Cardiac muscle cell (in vitro differentiated cells and primary cell): ENCODE measurements at regions not wholly inside any gene's neighbourhood (a gene's known extent, or its start where the extent isn't known, plus 50 kb on each side); places are given as distances from the start of the nearest gene placed in this dataset.

Source experiments
- DNase-seq, 2 donors: peaks; one replicate each; pipeline versions ENCODE4 v3.0.0 to v3.0.0-alpha.2; 2010 to 2017; ENCODE audit warnings: low read depth in 1 of 2, low spot score in 1 of 2
- H3K27ac ChIP-seq: fragments of 200-600 bp; sonication (generic); 2 replicates; pipeline ENCODE4 v1.5.1; 2016
- H3K27me3 ChIP-seq: fragments of 200-600 bp; sonication (generic); 2 replicates; pipeline ENCODE4 v1.6.0; 2016; ENCODE audit warnings: control low read depth
- H3K36me3 ChIP-seq: fragments of 200-600 bp; sonication (generic); 2 replicates; pipeline ENCODE4 v1.5.1; 2016; ENCODE audit warnings: control low read depth
- H3K4me1 ChIP-seq: fragments of 200-600 bp; sonication (generic); 2 replicates; pipeline ENCODE4 v1.8.1; 2017; ENCODE audit warnings: low read depth, mild to moderate bottlenecking, mixed run types
- H3K4me3 ChIP-seq: fragments of 200-600 bp; sonication (generic); 2 replicates; pipeline ENCODE4 v1.5.1; 2016; ENCODE audit warnings: mild to moderate bottlenecking
- H3K9me3 ChIP-seq: fragments of 200-600 bp; sonication (generic); 2 replicates; pipeline ENCODE4 v1.5.1; 2017; ENCODE audit warnings: low read depth, mild to moderate bottlenecking, control low read depth
- CTCF ChIP-seq: IDR thresholded peaks from 2 replicates; pipeline ENCODE4 v1.5.1; 2012; ENCODE audit warnings: low read depth, mild to moderate bottlenecking, low read length

GRCh38 chr10:28875549-28876081, 198.3 kb downstream of the BAMBI start:
- Histone ChIP-seq H3K36me3 (no peaks in the 10 kb centered on the region), H3K4me3 (no peak overlapping the region), H3K4me1 (peaks cover 33% of the 10 kb centered on the region), H3K27me3 (no peaks in the 10 kb centered on the region), H3K27ac (peak overlapping the region; percentile 12), H3K9me3 (no peaks in the 10 kb centered on the region)
- TF ChIP-seq CTCF, result no peak
- DNase-seq, result peak; percentile 45 to 76

DNA sequence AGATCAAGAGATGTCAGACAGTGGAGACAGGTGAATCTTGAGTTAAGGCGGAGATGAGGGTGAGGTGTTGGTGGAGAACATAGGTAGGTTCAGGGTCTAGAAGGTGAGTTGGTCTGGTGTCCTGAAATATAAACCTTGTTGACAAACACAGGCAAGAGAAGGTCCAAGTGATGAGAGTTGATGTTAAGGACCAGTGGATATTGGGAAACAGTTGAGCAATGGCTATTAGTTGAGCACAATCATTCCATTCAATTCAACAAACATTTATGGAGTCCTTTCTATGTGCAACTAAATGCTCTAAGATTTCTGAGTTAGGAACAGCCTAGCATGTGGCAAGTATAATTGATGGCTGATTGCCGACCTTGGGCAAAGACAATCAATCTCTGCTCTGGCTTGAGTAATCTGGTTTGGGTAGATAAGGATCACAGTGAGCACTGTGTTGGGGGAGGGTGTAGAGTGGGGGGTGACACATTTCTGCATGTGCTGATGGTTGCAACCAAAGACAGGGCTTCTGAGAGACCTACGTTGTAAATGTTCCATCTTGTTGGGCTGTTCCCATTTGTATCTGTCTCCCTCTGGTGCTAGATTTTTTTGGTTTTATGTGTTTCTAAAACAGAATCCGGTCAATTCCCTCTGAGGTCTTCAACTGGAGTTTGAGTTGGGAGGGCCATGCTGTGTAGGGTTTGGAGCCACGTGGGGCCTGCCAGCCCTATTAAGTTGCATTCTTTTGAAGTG, 201.1 kb downstream of the BAMBI start:
- no peak overlapping the region for H3K4me3 ChIP-seq
- H3K36me3 ChIP-seq, result no peaks in the 10 kb centered on the region
- H3K9me3 ChIP-seq, result no peaks in the 10 kb centered on the region
- no peaks in the 10 kb centered on the region for H3K27me3 ChIP-seq
- H3K27ac ChIP-seq, result peak overlapping the region; percentile 93
- peaks cover 31% of the 10 kb centered on the region for H3K4me1 ChIP-seq
- no peak for DNase-seq
- no peak for TF ChIP-seq CTCF

GRCh38 chr10:28879246-28879645, 201.9 kb downstream of the BAMBI start:
- Histone ChIP-seq H3K27me3 (no peaks in the 10 kb centered on the region), H3K4me3 (no peak overlapping the region), H3K9me3 (no peaks in the 10 kb centered on the region), H3K27ac (peak overlapping the region; percentile 93), H3K36me3 (no peaks in the 10 kb centered on the region), H3K4me1 (peaks cover 31% of the 10 kb centered on the region)
- DNase-seq, result no peak
- no peak for TF ChIP-seq CTCF

- peak; percentile 59 to 77 for DNase-seq
- no peak for TF ChIP-seq CTCF
- peaks cover 31% of the 10 kb centered on the region for H3K4me1 ChIP-seq
- peak overlapping the region; percentile 93 for H3K27ac ChIP-seq
- H3K4me3 ChIP-seq, result no peak overlapping the region
- H3K36me3 ChIP-seq, result no peaks in the 10 kb centered on the region
- H3K9me3 ChIP-seq, result no peaks in the 10 kb centered on the region
- H3K27me3 ChIP-seq, result no peaks in the 10 kb centered on the region
Measured at GRCh38 chr10:28879875-28880682, 202.8 kb downstream of the BAMBI start.

DNA sequence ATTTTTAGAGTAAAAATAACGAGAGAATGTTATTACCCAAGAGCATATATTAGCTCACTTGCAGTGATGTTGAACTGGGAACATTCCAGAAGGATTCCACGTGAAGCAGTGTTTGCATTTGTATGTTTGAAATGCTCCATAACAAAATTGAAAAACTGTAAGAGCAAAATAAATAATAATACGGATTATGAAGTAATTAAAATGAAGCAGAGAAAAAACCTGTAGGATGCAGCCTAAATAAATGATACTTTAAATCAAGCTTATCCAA, 203.3 kb downstream of the BAMBI start:
- Histone ChIP-seq H3K4me1 (peaks cover 31% of the 10 kb centered on the region), H3K27me3 (no peaks in the 10 kb centered on the region), H3K27ac (peak overlapping the region; percentile 93), H3K9me3 (no peaks in the 10 kb centered on the region), H3K4me3 (no peak overlapping the region), H3K36me3 (no peaks in the 10 kb centered on the region)
- peak in 1 of 2 donors; percentile 69 for DNase-seq
- TF ChIP-seq CTCF, result no peak
